Cardiac muscle cell (in vitro differentiated cells and primary cell): ENCODE measurements at regions not wholly inside any gene's neighbourhood (a gene's known extent, or its start where the extent isn't known, plus 50 kb on each side); places are given as distances from the start of the nearest gene placed in this dataset.

Source experiments
- DNase-seq, 2 donors: peaks; one replicate each; pipeline versions ENCODE4 v3.0.0 to v3.0.0-alpha.2; 2010 to 2017; ENCODE audit warnings: low read depth in 1 of 2, low spot score in 1 of 2
- H3K27ac ChIP-seq: fragments of 200-600 bp; sonication (generic); 2 replicates; pipeline ENCODE4 v1.5.1; 2016
- H3K27me3 ChIP-seq: fragments of 200-600 bp; sonication (generic); 2 replicates; pipeline ENCODE4 v1.6.0; 2016; ENCODE audit warnings: control low read depth
- H3K36me3 ChIP-seq: fragments of 200-600 bp; sonication (generic); 2 replicates; pipeline ENCODE4 v1.5.1; 2016; ENCODE audit warnings: control low read depth
- H3K4me1 ChIP-seq: fragments of 200-600 bp; sonication (generic); 2 replicates; pipeline ENCODE4 v1.8.1; 2017; ENCODE audit warnings: low read depth, mild to moderate bottlenecking, mixed run types
- H3K4me3 ChIP-seq: fragments of 200-600 bp; sonication (generic); 2 replicates; pipeline ENCODE4 v1.5.1; 2016; ENCODE audit warnings: mild to moderate bottlenecking
- H3K9me3 ChIP-seq: fragments of 200-600 bp; sonication (generic); 2 replicates; pipeline ENCODE4 v1.5.1; 2017; ENCODE audit warnings: low read depth, mild to moderate bottlenecking, control low read depth
- TF ChIP-seq, protein P1 (sequence below): IDR thresholded peaks from 2 replicates; pipeline ENCODE4 v1.5.1; 2012; ENCODE audit warnings: low read depth, mild to moderate bottlenecking, low read length

DNA sequence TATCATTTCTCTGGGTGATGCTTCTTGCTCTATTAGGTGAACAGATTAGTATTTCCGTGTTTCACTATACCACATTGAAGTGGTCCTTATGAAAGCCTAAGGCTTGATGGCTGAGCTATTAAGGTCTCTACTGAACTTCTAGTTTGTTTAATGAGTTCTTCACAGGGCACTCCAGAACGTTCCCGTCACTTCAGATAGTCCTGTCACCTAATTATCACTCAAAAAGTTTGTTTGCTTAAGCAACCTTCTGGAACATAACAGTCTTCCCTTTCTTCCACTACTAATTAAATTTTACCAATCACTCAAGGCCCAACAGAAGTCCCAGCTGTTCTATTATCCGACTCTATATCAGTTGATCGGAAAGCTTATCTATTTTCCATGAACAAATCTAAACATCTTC lies 104.6 kb upstream of the ZC3H11B start:
- no peaks in the 10 kb centered on the region for H3K9me3 ChIP-seq
- TF ChIP-seq, protein P1, sequence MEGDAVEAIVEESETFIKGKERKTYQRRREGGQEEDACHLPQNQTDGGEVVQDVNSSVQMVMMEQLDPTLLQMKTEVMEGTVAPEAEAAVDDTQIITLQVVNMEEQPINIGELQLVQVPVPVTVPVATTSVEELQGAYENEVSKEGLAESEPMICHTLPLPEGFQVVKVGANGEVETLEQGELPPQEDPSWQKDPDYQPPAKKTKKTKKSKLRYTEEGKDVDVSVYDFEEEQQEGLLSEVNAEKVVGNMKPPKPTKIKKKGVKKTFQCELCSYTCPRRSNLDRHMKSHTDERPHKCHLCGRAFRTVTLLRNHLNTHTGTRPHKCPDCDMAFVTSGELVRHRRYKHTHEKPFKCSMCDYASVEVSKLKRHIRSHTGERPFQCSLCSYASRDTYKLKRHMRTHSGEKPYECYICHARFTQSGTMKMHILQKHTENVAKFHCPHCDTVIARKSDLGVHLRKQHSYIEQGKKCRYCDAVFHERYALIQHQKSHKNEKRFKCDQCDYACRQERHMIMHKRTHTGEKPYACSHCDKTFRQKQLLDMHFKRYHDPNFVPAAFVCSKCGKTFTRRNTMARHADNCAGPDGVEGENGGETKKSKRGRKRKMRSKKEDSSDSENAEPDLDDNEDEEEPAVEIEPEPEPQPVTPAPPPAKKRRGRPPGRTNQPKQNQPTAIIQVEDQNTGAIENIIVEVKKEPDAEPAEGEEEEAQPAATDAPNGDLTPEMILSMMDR = no peak
- H3K4me1 ChIP-seq = peaks cover 6% of the 10 kb centered on the region
- H3K36me3 ChIP-seq = no peaks in the 10 kb centered on the region
- H3K27ac ChIP-seq = no peak overlapping the region
- H3K27me3 ChIP-seq = no peaks in the 10 kb centered on the region
- H3K4me3 ChIP-seq = no peak overlapping the region
- no peak for DNase-seq

DNA sequence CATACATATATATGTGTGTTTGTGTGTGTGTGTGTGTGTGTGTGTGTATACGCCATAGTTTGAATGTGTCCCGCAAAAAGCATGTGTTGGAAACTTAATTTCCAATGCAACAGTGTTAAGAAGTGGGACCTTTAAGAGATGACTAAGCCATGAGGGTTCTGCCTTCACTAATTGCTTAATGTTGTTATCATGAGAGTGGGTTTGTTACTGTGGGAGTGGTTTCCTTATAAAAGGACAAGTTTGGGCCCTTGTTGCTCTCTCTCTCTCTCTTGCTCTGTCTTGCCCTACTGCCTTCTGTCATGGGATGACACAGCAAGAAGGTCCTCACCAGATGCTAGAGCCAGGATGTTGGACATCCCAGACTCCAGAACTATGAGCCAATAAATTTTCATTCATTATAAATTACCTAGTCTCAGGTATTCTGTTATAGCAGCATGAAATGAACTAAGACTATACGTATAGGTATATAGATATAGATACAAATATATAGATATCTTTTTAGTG lies 103.8 kb upstream of the ZC3H11B start:
- H3K27ac ChIP-seq = no peak overlapping the region
- TF ChIP-seq, protein P1 = no peak

DNA sequence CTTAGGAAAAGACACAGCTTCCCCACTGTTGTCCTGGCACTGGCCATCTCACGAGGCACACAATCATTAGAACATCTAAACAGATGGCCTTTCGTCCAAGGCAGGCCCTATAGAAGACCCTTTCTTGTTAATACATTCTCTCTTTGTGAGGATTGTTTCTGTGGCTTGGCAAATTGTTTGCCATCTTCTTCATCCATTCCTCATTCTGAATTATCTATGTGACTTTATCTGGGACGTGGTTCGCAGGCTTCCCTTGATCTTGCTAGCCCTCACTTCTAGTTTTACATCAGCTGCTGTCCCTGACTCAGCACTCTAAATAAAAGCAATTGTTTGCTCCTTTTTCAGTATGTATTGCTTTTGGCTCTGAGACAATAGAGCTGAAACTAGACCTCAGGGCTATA lies 101.1 kb upstream of the ZC3H11B start:
- no peaks in the 10 kb centered on the region for H3K9me3 ChIP-seq
- TF ChIP-seq, protein P1 = no peak
- peak in 1 of 2 donors; percentile 25 for DNase-seq
- H3K4me3 ChIP-seq = no peak overlapping the region
- no peak overlapping the region for H3K27ac ChIP-seq
- peaks cover 6% of the 10 kb centered on the region for H3K4me1 ChIP-seq
- H3K27me3 ChIP-seq = no peaks in the 10 kb centered on the region
- no peaks in the 10 kb centered on the region for H3K36me3 ChIP-seq

More for the DNA sequence above, 103.8 kb upstream of the ZC3H11B start:
- Histone ChIP-seq H3K9me3 (no peaks in the 10 kb centered on the region), H3K27me3 (no peaks in the 10 kb centered on the region), H3K4me3 (no peak overlapping the region), H3K36me3 (no peaks in the 10 kb centered on the region), H3K4me1 (peaks cover 6% of the 10 kb centered on the region)
- DNase-seq = peak in 1 of 2 donors; percentile 36

DNA sequence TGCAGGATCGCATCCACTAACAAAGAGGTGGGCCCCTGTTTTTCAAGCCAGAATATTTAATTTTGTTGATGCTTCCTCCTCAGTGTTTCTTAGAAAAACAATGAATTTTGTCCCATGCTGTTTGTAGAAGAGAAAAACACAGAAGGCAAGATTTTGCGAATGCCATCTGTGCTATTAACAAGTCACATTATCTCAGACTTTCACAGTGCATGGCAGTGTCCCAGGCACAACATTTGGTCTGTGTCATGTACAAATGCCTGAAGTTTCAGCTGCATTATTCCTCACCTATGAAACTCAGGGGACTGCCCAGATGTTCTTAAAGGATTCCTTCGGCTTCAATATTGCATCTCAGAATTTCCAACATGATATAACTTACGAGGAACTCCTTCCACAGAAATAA lies 99.6 kb upstream of the ZC3H11B start:
- TF ChIP-seq, protein P1 = no peak
- Histone ChIP-seq H3K36me3 (no peaks in the 10 kb centered on the region), H3K9me3 (no peaks in the 10 kb centered on the region), H3K27me3 (no peaks in the 10 kb centered on the region), H3K27ac (no peak overlapping the region), H3K4me1 (peaks cover 6% of the 10 kb centered on the region), H3K4me3 (no peak overlapping the region)
- no peak for DNase-seq

DNA sequence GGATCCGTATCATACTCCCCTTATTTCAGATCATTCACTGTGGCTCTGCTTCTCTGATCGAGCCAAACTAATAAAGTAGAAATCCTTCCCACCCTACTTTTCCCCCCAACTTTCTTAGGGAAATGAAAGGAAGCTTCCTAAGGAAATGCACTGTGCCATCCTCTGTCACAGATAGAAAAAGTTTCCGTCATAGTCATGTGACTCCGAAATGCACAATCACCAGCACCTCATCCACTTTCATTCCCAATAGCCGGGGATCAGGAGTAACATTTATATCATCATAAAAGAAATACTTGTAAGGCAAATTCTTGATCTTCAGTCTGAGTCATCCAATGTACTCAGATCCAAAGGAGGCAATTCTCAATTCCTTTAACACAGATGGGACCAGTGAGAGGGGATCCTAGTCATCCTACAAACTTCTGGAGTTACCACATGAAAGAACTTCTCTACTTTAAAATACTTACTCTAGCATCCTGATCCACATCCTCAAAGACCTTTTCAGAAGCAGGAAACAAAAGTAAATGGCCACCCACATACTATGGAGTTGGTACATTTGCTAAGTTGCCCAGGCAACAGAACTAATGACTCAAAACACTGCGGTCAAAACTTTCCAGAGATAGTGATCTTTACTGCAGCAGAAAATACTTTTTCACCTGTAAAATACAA lies 97.8 kb upstream of the ZC3H11B start:
- Histone ChIP-seq H3K4me3 (no peak overlapping the region), H3K4me1 (peaks cover 6% of the 10 kb centered on the region), H3K27me3 (no peaks in the 10 kb centered on the region), H3K9me3 (no peaks in the 10 kb centered on the region), H3K27ac (no peak overlapping the region), H3K36me3 (no peaks in the 10 kb centered on the region)
- DNase-seq = peak in 1 of 2 donors; percentile 50
- TF ChIP-seq, protein P1 = no peak
